ENCODE measurements at regions not wholly inside any gene's neighbourhood (a gene's known extent, or its start where the extent isn't known, plus 50 kb on each side); places are given as distances from the start of the nearest gene placed in this dataset.

GRCh38 chr1:4418021-4418420 is 236.4 kb upstream of the AJAP1 start:
- Histone ChIP-seq H3K9ac (ENCODE audit: low read depth in 1 of 2, low read length in 2 of 2) (no peak overlapping the region), H3K9me3 (ENCODE audit: control insufficient read depth in 4 of 4, low read length in 3 of 4) (peaks cover 14 to 25% (median 18%) of the 10 kb centered on the region in 4 donors), H3K4me3 (ENCODE audit: low read depth in 1 of 3, low read length in 3 of 3) (no peak overlapping the region), H3K27ac (ENCODE audit: low read depth in 1 of 2, low read length in 2 of 2) (no peak overlapping the region), H3K36me3 (ENCODE audit: control insufficient read depth in 4 of 4, insufficient read depth in 3 of 4, low read depth in 1 of 4, low read length in 3 of 4) (no peaks in the 10 kb centered on the region), H3K27me3 (ENCODE audit: control insufficient read depth in 4 of 4, insufficient read depth in 4 of 4, low read length in 3 of 4) (peaks cover 0 to 2% (median 0%) of the 10 kb centered on the region in 4 donors), H3K4me1 (ENCODE audit: control insufficient read depth in 4 of 4, insufficient read depth in 4 of 4, low read length in 3 of 4) (peaks cover 0 to 2% (median 0%) of the 10 kb centered on the region in 4 donors)
- 90% methylated on average over 7 of the region's 7 CpGs for WGBS
- no peak for TF ChIP-seq TAF1 (conservative IDR thresholded peaks at IDR 0.05)
- no peak for TF ChIP-seq ATF3 (IDR thresholded peaks at IDR 0.05)
- TF ChIP-seq RXRA (IDR thresholded peaks at IDR 0.05): no peak
- no peak for TF ChIP-seq GABPA (IDR thresholded peaks at IDR 0.05 in 1 of 2, conservative IDR thresholded peaks at IDR 0.05 in 1 of 2)
- TF ChIP-seq NR2F2 (IDR thresholded peaks at IDR 0.05): no peak
- no peak for TF ChIP-seq CTCF (IDR thresholded peaks at IDR 0.05; ENCODE audit: low read depth, low read length, missing input control)
- no peak for TF ChIP-seq SP1 (IDR thresholded peaks at IDR 0.05)
- no peak for TF ChIP-seq HNF4G (IDR thresholded peaks at IDR 0.05)
- TF ChIP-seq ZBTB33 (IDR thresholded peaks at IDR 0.05): no peak
- TF ChIP-seq HNF4A (conservative IDR thresholded peaks at IDR 0.05): no peak
- no peak for TF ChIP-seq FOXA2 (IDR thresholded peaks at IDR 0.05)
- no peak for TF ChIP-seq REST (IDR thresholded peaks at IDR 0.05)
- TF ChIP-seq RAD21 (IDR thresholded peaks at IDR 0.05): no peak
- no peak for TF ChIP-seq EGR1 (IDR thresholded peaks at IDR 0.05; ENCODE audit: low read depth in 2 of 2)
- TF ChIP-seq JUND (IDR thresholded peaks at IDR 0.05): no peak
- DNase-seq (ENCODE audit: low spot score): no peak

- 58% methylated on average over 5 of the region's 5 CpGs for WGBS
- Histone ChIP-seq H3K4me1 (ENCODE audit: control insufficient read depth in 4 of 4, insufficient read depth in 4 of 4, low read length in 3 of 4) (peaks cover 0 to 2% (median 0%) of the 10 kb centered on the region in 4 donors), H3K27ac (ENCODE audit: low read depth in 1 of 2, low read length in 2 of 2) (no peak overlapping the region), H3K27me3 (ENCODE audit: control insufficient read depth in 4 of 4, insufficient read depth in 4 of 4, low read length in 3 of 4) (peaks cover 0 to 2% (median 0%) of the 10 kb centered on the region in 4 donors), H3K9ac (ENCODE audit: low read depth in 1 of 2, low read length in 2 of 2) (no peak overlapping the region), H3K4me3 (ENCODE audit: low read depth in 1 of 3, low read length in 3 of 3) (no peak overlapping the region), H3K36me3 (ENCODE audit: control insufficient read depth in 4 of 4, insufficient read depth in 3 of 4, low read depth in 1 of 4, low read length in 3 of 4) (no peaks in the 10 kb centered on the region), H3K9me3 (ENCODE audit: control insufficient read depth in 4 of 4, low read length in 3 of 4) (peaks cover 13 to 25% (median 18%) of the 10 kb centered on the region in 4 donors)
- no peak for DNase-seq (ENCODE audit: low spot score)
- no peak for TF ChIP-seq YY1 (IDR thresholded peaks at IDR 0.05)
- no peak for TF ChIP-seq MAX (IDR thresholded peaks at IDR 0.05)
Measured at GRCh38 chr1:4421986-4422385, 232.4 kb upstream of the AJAP1 start.
